ENCODE measurements at regions not wholly inside any gene's neighbourhood (a gene's known extent, or its start where the extent isn't known, plus 50 kb on each side); places are given as distances from the start of the nearest gene placed in this dataset.

GRCh38 chr17:74123350-74123749 is 80.1 kb upstream of the RPL38 start:
- Histone ChIP-seq H3K4me3 (no peak overlapping the region), H3K27ac (no peak overlapping the region), H3K27me3 (ENCODE audit: insufficient read depth in 3 of 3, low read length in 2 of 3) (peaks cover 0 to 15% (median 2%) of the 10 kb centered on the region in 3 donors), H3K9me3 (no peaks in the 10 kb centered on the region), H3K36me3 (ENCODE audit: insufficient read depth in 1 of 2, low read depth in 1 of 2) (no peaks in the 10 kb centered on the region), H3K4me1 (no peaks in the 10 kb centered on the region)
- no peak for ATAC-seq
- no peak for DNase-seq
- no peak for TF ChIP-seq CTCF (IDR thresholded peaks at IDR 0.05)
- intact Hi-C loops (cut with DNase I): no loop called here

- H3K4me3 ChIP-seq: no peak overlapping the region
- DNase-seq (no peak), ATAC-seq (no peak)
- no peak overlapping the region for H3K27ac ChIP-seq
- no peaks in the 10 kb centered on the region for H3K4me1 ChIP-seq
- H3K36me3 ChIP-seq (ENCODE audit: insufficient read depth in 1 of 2, low read depth in 1 of 2): no peaks in the 10 kb centered on the region
- intact Hi-C loops (cut with DNase I): no loop called here
- H3K9me3 ChIP-seq: no peaks in the 10 kb centered on the region
- H3K27me3 ChIP-seq (ENCODE audit: insufficient read depth in 3 of 3, low read length in 2 of 3): peaks cover 0 to 15% (median 2%) of the 10 kb centered on the region in 3 donors
- WGBS, 3 donors: 78 to 86% (median 83%) methylated on average over 9 of the region's 9 CpGs
- TF ChIP-seq CTCF (IDR thresholded peaks at IDR 0.05): no peak
Measured at GRCh38 chr17:74123866-74124444, 79.5 kb upstream of the RPL38 start.

GRCh38 chr17:74125156-74125555 is 78.3 kb upstream of the RPL38 start:
- DNase-seq (no peak), ATAC-seq (no peak)
- peaks cover 0 to 10% (median 2%) of the 10 kb centered on the region in 3 donors for H3K27me3 ChIP-seq (ENCODE audit: insufficient read depth in 3 of 3, low read length in 2 of 3)
- intact Hi-C loops (cut with DNase I): no loop called here
- no peaks in the 10 kb centered on the region for H3K9me3 ChIP-seq
- 35 to 46% (median 35%) methylated on average over 4 of the region's 4 CpGs for WGBS, 3 donors
- H3K4me3 ChIP-seq: no peak overlapping the region
- H3K4me1 ChIP-seq: no peaks in the 10 kb centered on the region
- H3K27ac ChIP-seq: no peak overlapping the region
- no peaks in the 10 kb centered on the region for H3K36me3 ChIP-seq (ENCODE audit: insufficient read depth in 1 of 2, low read depth in 1 of 2)
- TF ChIP-seq CTCF (IDR thresholded peaks at IDR 0.05): no peak

- ATAC-seq (no peak), DNase-seq (no peak)
- Histone ChIP-seq H3K9me3 (no peaks in the 10 kb centered on the region), H3K27ac (no peak overlapping the region), H3K27me3 (ENCODE audit: insufficient read depth in 3 of 3, low read length in 2 of 3) (peaks cover 0 to 20% (median 2%) of the 10 kb centered on the region in 3 donors), H3K4me3 (no peak overlapping the region), H3K36me3 (ENCODE audit: insufficient read depth in 1 of 2, low read depth in 1 of 2) (no peaks in the 10 kb centered on the region), H3K4me1 (no peaks in the 10 kb centered on the region)
- WGBS, 3 donors: 51 to 58% (median 57%) methylated on average over 11 of the region's 11 CpGs
- TF ChIP-seq CTCF (IDR thresholded peaks at IDR 0.05): no peak
- intact Hi-C loops (cut with DNase I): no loop called here
Measured at GRCh38 chr17:74126179-74126900, 77.1 kb upstream of the RPL38 start.

Measured in psoas muscle (tissue), 7 donors.